Ascending aorta (tissue), 2 donors: ENCODE measurements at regions not wholly inside any gene's neighbourhood (a gene's known extent, or its start where the extent isn't known, plus 50 kb on each side); places are given as distances from the start of the nearest gene placed in this dataset.

Experiments used
- DNase-seq, 2 donors: peaks; one replicate each; pipeline ENCODE4 v3.0.0-alpha.2; 2019; ENCODE audit warnings: low spot score in 2 of 2
- H3K27ac ChIP-seq, 2 donors: fragments of 200-600 bp; sonication (generic); one replicate each; pipeline ENCODE4 v1.5.1; 2016 to 2017; ENCODE audit warnings: mild to moderate bottlenecking in 1 of 2
- H3K27me3 ChIP-seq: fragments of 200-600 bp; sonication (generic); one replicate; pipeline ENCODE4 v1.5.1; 2017
- H3K36me3 ChIP-seq, 2 donors: fragments of 200-600 bp; sonication (generic); one replicate each; pipeline ENCODE4 v1.5.1; 2016
- H3K4me1 ChIP-seq, 2 donors: fragments of 200-600 bp; sonication (generic); one replicate each; pipeline ENCODE4 v1.5.1; 2016 to 2017; ENCODE audit warnings: mild to moderate bottlenecking in 1 of 2
- H3K4me3 ChIP-seq, 2 donors: fragments of 200-600 bp; sonication (generic); one replicate each; pipeline ENCODE4 v1.5.1; 2016 to 2017; ENCODE audit warnings: mild to moderate bottlenecking in 1 of 2
- H3K9me3 ChIP-seq, 2 donors: fragments of 200-600 bp; sonication (generic); one replicate each; pipeline ENCODE4 v1.5.1; 2016
- intact Hi-C: fragments of 100-400 bp; cut with DNase I; formaldehyde crosslinking; loops from one replicate; pipeline ENCODE4 v1.15.1; 2023
- TF ChIP-seq, protein P1 (sequence below), 3 experiments: fragments of 200-600 bp in 2 of 3; fragments of 450-650 bp in 1 of 3; sonication (generic) in 2 of 3; IDR thresholded peaks; one replicate each; pipeline ENCODE4 v1.5.1; 2016 to 2019; ENCODE audit warnings: antibody characterized with exemption in 3 of 3, mild to moderate bottlenecking in 1 of 3, moderate library complexity in 1 of 3

- H3K9me3 ChIP-seq = peaks cover 0 to 4% of the 10 kb centered on the region in 2 donors
- TF ChIP-seq, protein P1, sequence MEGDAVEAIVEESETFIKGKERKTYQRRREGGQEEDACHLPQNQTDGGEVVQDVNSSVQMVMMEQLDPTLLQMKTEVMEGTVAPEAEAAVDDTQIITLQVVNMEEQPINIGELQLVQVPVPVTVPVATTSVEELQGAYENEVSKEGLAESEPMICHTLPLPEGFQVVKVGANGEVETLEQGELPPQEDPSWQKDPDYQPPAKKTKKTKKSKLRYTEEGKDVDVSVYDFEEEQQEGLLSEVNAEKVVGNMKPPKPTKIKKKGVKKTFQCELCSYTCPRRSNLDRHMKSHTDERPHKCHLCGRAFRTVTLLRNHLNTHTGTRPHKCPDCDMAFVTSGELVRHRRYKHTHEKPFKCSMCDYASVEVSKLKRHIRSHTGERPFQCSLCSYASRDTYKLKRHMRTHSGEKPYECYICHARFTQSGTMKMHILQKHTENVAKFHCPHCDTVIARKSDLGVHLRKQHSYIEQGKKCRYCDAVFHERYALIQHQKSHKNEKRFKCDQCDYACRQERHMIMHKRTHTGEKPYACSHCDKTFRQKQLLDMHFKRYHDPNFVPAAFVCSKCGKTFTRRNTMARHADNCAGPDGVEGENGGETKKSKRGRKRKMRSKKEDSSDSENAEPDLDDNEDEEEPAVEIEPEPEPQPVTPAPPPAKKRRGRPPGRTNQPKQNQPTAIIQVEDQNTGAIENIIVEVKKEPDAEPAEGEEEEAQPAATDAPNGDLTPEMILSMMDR (IDR thresholded peaks at IDR 0.05) = no peak
- DNase-seq = no peak
- H3K4me3 ChIP-seq = no peak overlapping the region
- H3K27me3 ChIP-seq = no peaks in the 10 kb centered on the region
- no peaks in the 10 kb centered on the region for H3K36me3 ChIP-seq
- intact Hi-C loops = no loop called here
- H3K4me1 ChIP-seq = no peaks in the 10 kb centered on the region
- no peak overlapping the region for H3K27ac ChIP-seq
Observed at GRCh38 chr11:23221366-23221765, 361.1 kb upstream of the CCDC179 start.

GRCh38 chr11:23226331-23227077, 366.2 kb upstream of the CCDC179 start:
- TF ChIP-seq, protein P1 (IDR thresholded peaks at IDR 0.05) = no peak
- H3K36me3 ChIP-seq = no peaks in the 10 kb centered on the region
- H3K27ac ChIP-seq = no peak overlapping the region
- DNase-seq = no peak
- no peaks in the 10 kb centered on the region for H3K27me3 ChIP-seq
- H3K9me3 ChIP-seq = no peaks in the 10 kb centered on the region
- no peaks in the 10 kb centered on the region for H3K4me1 ChIP-seq
- intact Hi-C loops = no loop called here
- H3K4me3 ChIP-seq = no peak overlapping the region

DNA sequence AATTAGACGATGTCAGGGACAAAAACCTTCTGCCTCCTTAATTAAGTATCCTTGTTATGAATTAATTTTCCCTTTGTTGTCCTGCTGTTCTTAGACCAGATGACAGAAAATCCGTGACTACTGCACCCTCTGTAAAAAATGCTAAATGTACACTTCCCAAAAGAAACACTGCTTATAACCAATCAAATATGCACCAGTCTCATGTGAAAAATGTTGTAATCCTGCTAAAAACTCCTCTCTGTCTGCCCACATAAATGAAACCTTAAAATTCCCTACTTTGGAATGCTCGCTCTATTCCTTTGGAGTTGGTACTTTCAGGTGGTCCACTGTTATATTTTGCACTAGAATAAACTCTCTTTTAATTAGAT, 366.8 kb upstream of the CCDC179 start:
- Histone ChIP-seq H3K36me3 (no peaks in the 10 kb centered on the region), H3K4me1 (no peaks in the 10 kb centered on the region), H3K9me3 (no peaks in the 10 kb centered on the region), H3K27me3 (no peaks in the 10 kb centered on the region), H3K4me3 (no peak overlapping the region), H3K27ac (no peak overlapping the region)
- intact Hi-C loops = no loop called here
- DNase-seq = no peak
- TF ChIP-seq, protein P1 (IDR thresholded peaks at IDR 0.05) = no peak

DNA sequence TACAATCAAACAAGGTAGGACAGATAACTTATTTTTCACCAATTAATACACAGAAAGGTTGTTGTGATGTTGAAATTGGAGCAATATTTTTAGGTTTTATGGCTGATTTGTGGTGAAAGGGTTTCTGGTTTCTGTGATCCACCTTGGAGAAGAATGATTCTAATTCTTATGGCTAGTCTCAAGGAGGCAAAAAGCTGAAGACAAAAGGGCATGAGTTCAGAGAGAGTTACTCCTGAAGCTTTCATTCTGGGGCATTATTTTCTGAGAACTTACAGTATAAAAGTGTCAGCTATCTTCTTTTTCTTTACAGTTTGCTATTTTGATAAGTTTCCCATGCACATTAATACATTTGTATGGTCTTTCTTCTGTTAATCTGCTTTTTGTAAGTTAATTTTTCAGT, 372.4 kb upstream of the CCDC179 start:
- Histone ChIP-seq H3K4me1 (no peaks in the 10 kb centered on the region), H3K27ac (no peak overlapping the region), H3K36me3 (no peaks in the 10 kb centered on the region), H3K4me3 (no peak overlapping the region), H3K27me3 (no peaks in the 10 kb centered on the region), H3K9me3 (no peaks in the 10 kb centered on the region)
- DNase-seq = no peak
- intact Hi-C loops = no loop called here
- TF ChIP-seq, protein P1 (IDR thresholded peaks at IDR 0.05) = no peak

DNA sequence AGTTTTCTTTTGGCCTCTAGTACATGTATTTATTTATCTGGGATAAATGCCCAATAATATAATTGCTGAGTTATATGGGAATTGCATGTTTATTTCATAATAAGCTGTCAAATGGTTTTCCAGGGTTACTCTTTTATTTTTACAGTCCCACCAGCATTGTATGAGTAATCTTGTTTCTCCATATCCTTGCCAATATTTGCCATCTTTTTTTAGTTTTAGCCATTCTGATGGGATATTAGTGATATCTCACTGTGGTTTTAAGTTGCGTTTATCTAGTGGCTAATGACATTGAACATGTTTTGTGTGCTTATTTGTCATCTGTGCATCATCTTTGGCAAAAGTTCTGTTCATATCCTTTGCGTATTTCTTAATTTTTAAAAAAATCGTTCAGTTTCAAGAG, 372.8 kb upstream of the CCDC179 start:
- TF ChIP-seq, protein P1 (IDR thresholded peaks at IDR 0.05) = no peak
- Histone ChIP-seq H3K27ac (no peak overlapping the region), H3K36me3 (no peaks in the 10 kb centered on the region), H3K27me3 (no peaks in the 10 kb centered on the region), H3K9me3 (no peaks in the 10 kb centered on the region), H3K4me1 (no peaks in the 10 kb centered on the region), H3K4me3 (no peak overlapping the region)
- intact Hi-C loops = no loop called here
- no peak for DNase-seq
